ENCODE measurements at regions not wholly inside any gene's neighbourhood (a gene's known extent, or its start where the extent isn't known, plus 50 kb on each side); places are given as distances from the start of the nearest gene placed in this dataset.

DNA sequence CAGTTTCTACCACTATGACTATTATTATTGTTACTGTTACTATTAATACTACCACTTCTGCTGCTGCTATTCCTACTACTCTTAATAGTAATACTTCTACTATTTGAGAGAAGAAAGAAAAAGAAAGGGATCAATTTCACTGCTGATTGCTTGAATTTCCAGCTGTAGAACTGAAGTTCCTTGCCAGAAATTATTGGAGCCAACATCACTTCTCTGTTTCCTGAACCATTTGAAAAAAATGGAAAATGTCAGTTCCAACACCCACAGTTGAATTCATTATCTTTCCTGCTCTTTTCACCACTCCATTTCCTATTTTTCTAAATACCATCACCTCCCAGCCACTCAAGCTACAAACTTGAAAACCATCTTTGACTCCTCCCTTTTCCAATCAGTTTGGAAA is 54.1 kb upstream of the PIK3C2G start:
- no peak for DNase-seq

DNA sequence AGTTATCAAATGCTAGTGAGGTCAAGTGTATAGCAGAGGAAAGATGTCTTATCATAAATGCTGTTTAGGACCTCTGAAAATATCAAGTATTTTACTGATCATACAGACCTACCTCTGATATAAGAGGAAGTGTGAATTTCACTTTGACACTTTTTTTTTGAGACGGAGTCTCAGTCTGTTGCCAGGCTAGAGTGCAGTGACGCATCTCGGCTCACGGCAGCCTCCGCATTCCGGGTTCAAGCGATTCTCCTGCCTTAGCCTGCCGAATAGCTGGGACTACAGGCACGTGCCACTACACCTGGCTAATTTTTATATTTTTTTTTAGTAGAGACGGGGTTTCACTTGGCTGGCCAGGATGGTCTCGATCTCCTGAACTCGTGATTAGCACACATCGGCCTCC is 55.1 kb upstream of the PIK3C2G start:
- DNase-seq: no peak

DNA sequence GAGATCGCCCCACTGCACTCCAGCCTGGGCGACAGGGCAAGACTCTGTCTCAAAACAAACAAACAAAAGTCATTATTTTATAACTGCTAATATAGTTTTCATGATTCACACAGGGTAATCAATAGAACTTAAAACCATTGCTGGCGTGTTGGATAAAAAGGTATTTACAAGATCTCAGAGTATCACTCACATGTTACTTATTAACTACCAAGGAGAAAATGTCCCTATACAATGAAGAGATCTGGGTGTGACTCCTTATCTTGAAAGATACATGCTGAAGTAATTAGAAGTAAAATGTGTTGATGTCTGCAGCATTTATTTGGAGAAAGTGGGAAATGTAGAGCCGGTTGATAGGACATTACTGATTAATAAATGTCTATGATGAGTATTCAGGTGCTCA is 57.3 kb upstream of the PIK3C2G start:
- no peak for DNase-seq

DNA sequence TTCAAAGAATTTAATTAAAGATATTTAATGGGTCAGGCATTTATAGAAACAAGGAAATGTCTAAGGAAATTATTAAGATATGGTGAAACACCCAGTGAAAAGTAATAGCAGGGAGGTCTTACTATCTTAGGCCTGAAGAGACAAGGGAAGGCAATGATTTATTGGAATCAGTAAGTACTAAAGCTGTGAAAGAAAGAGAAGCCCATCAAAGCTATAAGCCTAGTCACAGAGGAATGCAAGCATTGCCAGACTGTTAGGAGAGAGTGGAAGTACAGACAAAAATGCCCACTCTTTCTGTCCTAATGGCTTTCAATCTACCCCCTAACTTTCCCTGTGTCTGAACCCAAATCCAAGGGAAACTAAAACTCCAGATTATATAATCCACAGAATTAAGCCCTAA is 69.2 kb upstream of the PIK3C2G start:
- DNase-seq: peak; percentile 5

- no peak for DNase-seq
These were observed 78.2 kb upstream of the PIK3C2G start for GRCh38 chr12:18183141-18183540.

- DNase-seq: no peak
These were observed 81.6 kb upstream of the RERGL start for GRCh38 chr12:18171571-18171970.

GRCh38 chr12:18168016-18168415 is 78.0 kb upstream of the RERGL start:
- no peak for DNase-seq

GRCh38 chr12:18165889-18166288 is 75.9 kb upstream of the RERGL start:
- DNase-seq: no peak

- peak; percentile 54 for DNase-seq
These were observed 75.5 kb upstream of the RERGL start for GRCh38 chr12:18165422-18165871.

GRCh38 chr12:18160901-18161300 is 70.9 kb upstream of the RERGL start:
- DNase-seq: no peak

GRCh38 chr12:18158774-18159557 is 69.0 kb upstream of the RERGL start:
- no peak for DNase-seq

- DNase-seq: no peak
These were observed 63.8 kb upstream of the RERGL start for GRCh38 chr12:18153826-18154225.

GRCh38 chr12:18151036-18151435 is 61.0 kb upstream of the RERGL start:
- DNase-seq: no peak

- no peak for DNase-seq
These were observed 59.0 kb upstream of the RERGL start for GRCh38 chr12:18148961-18149360.

DNA sequence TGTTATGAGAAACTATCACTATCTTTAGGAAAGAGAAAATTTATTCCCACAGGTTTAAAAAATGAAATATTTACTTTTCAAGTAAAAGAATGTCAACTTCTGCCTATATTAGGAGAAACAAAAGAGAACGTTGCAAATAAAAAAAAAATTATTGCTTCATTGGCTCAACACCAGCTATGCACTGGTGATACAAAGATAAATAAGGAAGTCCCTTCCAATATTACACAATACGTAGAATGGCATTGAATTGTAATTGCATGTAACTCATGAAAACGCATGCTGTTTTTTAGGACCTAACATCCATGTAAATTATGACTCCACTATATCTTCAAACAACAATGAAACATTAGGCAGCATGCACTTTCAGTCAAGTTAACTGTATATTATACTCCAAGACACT is 56.4 kb upstream of the RERGL start:
- DNase-seq: no peak

DNA sequence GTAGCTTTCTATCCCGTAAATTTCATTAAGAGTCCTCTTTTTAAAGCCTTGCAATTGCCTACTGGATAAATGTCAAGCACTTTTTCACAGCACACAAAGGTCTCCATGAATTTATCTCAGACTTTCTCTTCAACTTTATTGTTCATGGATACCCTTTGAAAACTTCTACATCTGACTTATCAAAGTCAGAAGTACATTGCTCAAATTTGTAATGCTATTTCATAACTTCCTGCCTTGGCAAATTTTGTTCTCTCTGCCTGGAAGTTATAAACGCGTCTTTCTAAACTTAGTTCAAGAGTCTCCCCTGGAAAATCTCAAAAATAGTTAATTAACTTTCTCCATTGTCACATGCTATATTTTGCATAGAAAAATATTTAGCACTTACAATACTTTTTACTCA is 55.9 kb upstream of the RERGL start:
- no peak for DNase-seq

GRCh38 chr12:18141048-18141982 is 51.3 kb upstream of the RERGL start:
- DNase-seq: no peak

DNA sequence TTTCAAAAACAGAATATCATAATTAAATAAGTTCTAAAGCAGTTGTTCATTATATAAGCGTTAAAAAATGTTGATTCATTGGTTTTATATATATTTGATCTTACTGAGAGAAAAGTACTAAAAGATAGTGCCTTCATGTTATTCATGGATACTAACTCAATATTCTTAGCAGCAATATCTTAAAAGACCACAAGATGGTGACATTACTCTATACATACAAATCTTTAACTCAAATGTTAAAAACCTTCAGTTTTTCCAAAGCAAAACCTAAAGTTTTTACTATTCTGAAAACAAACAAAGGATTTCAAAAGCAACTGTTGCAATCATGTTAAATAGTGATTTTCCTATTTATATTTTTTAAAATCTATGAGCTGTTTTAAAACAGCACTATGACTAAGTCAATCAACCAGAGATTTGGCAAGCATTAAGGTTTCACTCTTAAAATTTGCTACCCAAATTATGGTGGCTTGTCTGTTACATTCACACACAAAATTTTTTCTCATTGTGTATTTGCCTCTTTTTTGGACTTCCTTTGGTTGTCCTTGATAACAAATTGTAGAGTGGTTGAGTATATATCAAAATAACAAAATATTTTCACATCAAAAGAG is 50.1 kb upstream of the RERGL start:
- peak; percentile 43 for DNase-seq
